Activated CD8-positive, alpha-beta memory T cell treated with anti-CD3 and anti-CD28 coated beads, Interleukin-2, amount 50 U/mL, for 24 hours (primary cell): ENCODE measurements at regions not wholly inside any gene's neighbourhood (a gene's known extent, or its start where the extent isn't known, plus 50 kb on each side); places are given as distances from the start of the nearest gene placed in this dataset.
"Not testable (repeated sequence)": the region's sequence is repeated elsewhere in the genome, so short reads cannot be mapped to it uniquely, and the experiment has no call there.

Experiments
- DNase-seq: peaks from one replicate; pipeline ENCODE4 v3.0.0-alpha.2; 2020; ENCODE audit errors: extremely low read depth

- no peak for DNase-seq
Measured at GRCh38 chr2:195164930-195165329, 492.1 kb upstream of the SLC39A10 start.

- DNase-seq = no peak
Measured at GRCh38 chr2:195162918-195163317, 494.1 kb upstream of the SLC39A10 start.

GRCh38 chr2:195162194-195162593 is 494.8 kb upstream of the SLC39A10 start:
- DNase-seq = no peak

GRCh38 chr2:195160963-195161362 is 496.1 kb upstream of the SLC39A10 start:
- DNase-seq = no peak

GRCh38 chr2:195151711-195152110 is 505.3 kb upstream of the SLC39A10 start:
- DNase-seq = no peak

GRCh38 chr2:195150819-195151218 is 506.2 kb upstream of the SLC39A10 start:
- DNase-seq = no peak

- DNase-seq = no peak
Measured at GRCh38 chr2:195148004-195148403, 509.0 kb upstream of the SLC39A10 start.

GRCh38 chr2:195146761-195147541 is 510.1 kb upstream of the SLC39A10 start:
- no peak for DNase-seq

GRCh38 chr2:195138435-195138834 is 518.6 kb upstream of the SLC39A10 start:
- DNase-seq = no peak

- not testable (repeated sequence) for DNase-seq
Measured at GRCh38 chr2:195125889-195126288, 531.1 kb upstream of the SLC39A10 start.

GRCh38 chr2:195124391-195125079 is 532.5 kb upstream of the SLC39A10 start:
- no peak for DNase-seq

GRCh38 chr2:195122653-195123052 is 534.4 kb upstream of the SLC39A10 start:
- no peak for DNase-seq

GRCh38 chr2:195121341-195121740 is 535.7 kb upstream of the SLC39A10 start:
- no peak for DNase-seq

GRCh38 chr2:195119231-195119630 is 537.8 kb upstream of the SLC39A10 start:
- no peak for DNase-seq

GRCh38 chr2:195118276-195118675 is 538.8 kb upstream of the SLC39A10 start:
- DNase-seq = no peak

- no peak for DNase-seq
Measured at GRCh38 chr2:195117011-195117410, 540.0 kb upstream of the SLC39A10 start.

GRCh38 chr2:195115738-195116137 is 541.3 kb upstream of the SLC39A10 start:
- no peak for DNase-seq

GRCh38 chr2:195108182-195108581 is 548.8 kb upstream of the SLC39A10 start:
- DNase-seq = no peak

- DNase-seq = no peak
Measured at GRCh38 chr2:195106681-195107380, 550.2 kb upstream of the SLC39A10 start.

- DNase-seq = no peak
Measured at GRCh38 chr2:195105581-195105980, 551.4 kb upstream of the SLC39A10 start.

GRCh38 chr2:195094330-195094729 is 562.7 kb upstream of the SLC39A10 start:
- no peak for DNase-seq

GRCh38 chr2:195092341-195092740 is 564.7 kb upstream of the SLC39A10 start:
- DNase-seq = no peak

GRCh38 chr2:195072806-195073205 is 584.2 kb upstream of the SLC39A10 start:
- not testable (repeated sequence) for DNase-seq
